PC-9 (cell line): ENCODE measurements at regions not wholly inside any gene's neighbourhood (a gene's known extent, or its start where the extent isn't known, plus 50 kb on each side); places are given as distances from the start of the nearest gene placed in this dataset.

ENCODE experiments used
- EZH2 ChIP-seq: fragments of 200-600 bp; sonication (generic); IDR thresholded peaks from 2 replicates; pipeline ENCODE4 v1.8.0; 2017; ENCODE audit warnings: antibody characterized with exemption, low read depth
- TF ChIP-seq, protein P1 (sequence below): fragments of 200-600 bp; sonication (generic); conservative IDR thresholded peaks from 2 replicates; pipeline ENCODE4 v1.6.1; 2017; ENCODE audit warnings: mixed run types, antibody characterized with exemption, mild to moderate bottlenecking, moderate library complexity

DNA sequence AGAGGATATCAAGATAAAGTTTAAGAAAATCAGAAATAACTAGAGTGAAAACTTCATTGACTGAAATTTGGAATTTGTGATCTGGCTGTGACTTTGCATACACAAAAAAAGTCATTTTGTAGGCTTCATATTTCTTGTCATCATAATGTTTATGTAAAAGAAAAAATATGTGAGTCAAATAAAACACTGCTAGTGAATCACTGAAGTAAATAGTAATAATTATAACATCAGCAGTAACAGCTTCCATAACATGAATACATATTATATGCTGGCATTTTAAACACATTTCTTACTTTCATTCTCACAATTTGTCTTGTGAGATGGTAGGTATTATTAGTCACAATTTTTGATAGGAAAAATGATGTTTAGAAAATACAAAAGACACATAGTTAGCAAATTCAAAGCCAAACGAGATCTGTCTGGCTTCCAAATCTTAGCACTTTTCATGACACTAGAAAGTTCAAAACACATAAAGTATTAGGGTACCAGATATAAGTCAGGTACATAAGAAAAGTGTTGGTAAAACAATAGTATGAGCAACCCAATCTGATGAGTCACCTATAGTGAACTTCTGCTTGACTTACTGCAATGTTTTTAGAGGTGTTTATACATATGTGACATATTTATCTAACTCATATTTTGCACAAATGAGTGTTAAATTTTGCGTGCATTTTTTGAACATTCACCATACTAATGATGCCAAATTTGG lies 241.0 kb upstream of the SNX7 start:
- TF ChIP-seq, protein P1, sequence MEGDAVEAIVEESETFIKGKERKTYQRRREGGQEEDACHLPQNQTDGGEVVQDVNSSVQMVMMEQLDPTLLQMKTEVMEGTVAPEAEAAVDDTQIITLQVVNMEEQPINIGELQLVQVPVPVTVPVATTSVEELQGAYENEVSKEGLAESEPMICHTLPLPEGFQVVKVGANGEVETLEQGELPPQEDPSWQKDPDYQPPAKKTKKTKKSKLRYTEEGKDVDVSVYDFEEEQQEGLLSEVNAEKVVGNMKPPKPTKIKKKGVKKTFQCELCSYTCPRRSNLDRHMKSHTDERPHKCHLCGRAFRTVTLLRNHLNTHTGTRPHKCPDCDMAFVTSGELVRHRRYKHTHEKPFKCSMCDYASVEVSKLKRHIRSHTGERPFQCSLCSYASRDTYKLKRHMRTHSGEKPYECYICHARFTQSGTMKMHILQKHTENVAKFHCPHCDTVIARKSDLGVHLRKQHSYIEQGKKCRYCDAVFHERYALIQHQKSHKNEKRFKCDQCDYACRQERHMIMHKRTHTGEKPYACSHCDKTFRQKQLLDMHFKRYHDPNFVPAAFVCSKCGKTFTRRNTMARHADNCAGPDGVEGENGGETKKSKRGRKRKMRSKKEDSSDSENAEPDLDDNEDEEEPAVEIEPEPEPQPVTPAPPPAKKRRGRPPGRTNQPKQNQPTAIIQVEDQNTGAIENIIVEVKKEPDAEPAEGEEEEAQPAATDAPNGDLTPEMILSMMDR: no peak
- TF ChIP-seq EZH2: no peak
